MM.1S (cell line): ENCODE measurements at regions not wholly inside any gene's neighbourhood (a gene's known extent, or its start where the extent isn't known, plus 50 kb on each side); places are given as distances from the start of the nearest gene placed in this dataset.

ENCODE experiments used
- DNase-seq: peaks from one replicate; pipeline ENCODE4 v3.0.0-alpha.2; 2015
- H2AFZ ChIP-seq: fragments of 300-600 bp; sonication (generic); 2 replicates; pipeline ENCODE4 v1.6.0; 2016; ENCODE audit warnings: antibody characterized with exemption, low read length
- H3F3A ChIP-seq: fragments of 300-600 bp; sonication (generic); 2 replicates; pipeline ENCODE4 v1.6.1; 2016; ENCODE audit warnings: mild to moderate bottlenecking, antibody characterized with exemption, low read length, moderate library complexity, mixed read lengths; ENCODE audit not compliant: insufficient read depth
- H3K27ac ChIP-seq: fragments of 300-600 bp; sonication (generic); 2 replicates; pipeline ENCODE4 v1.5.1; 2016; ENCODE audit warnings: mild to moderate bottlenecking, low read length
- H3K27me3 ChIP-seq: fragments of 300-600 bp; sonication (generic); replicated peaks from 2 replicates; pipeline ENCODE4 v1.6.0; 2016; ENCODE audit warnings: low read length; ENCODE audit not compliant: insufficient read depth
- H3K36me3 ChIP-seq: fragments of 300-600 bp; sonication (generic); replicated peaks from 2 replicates; pipeline ENCODE4 v1.6.1; 2016; ENCODE audit warnings: mild to moderate bottlenecking, low read length, mixed read lengths; ENCODE audit not compliant: insufficient read depth
- H3K4me1 ChIP-seq: fragments of 300-600 bp; sonication (generic); 2 replicates; pipeline ENCODE4 v1.6.1; 2016; ENCODE audit warnings: low read length, mixed read lengths
- H3K4me2 ChIP-seq: fragments of 300-600 bp; sonication (generic); 2 replicates; pipeline ENCODE4 v1.6.0; 2016; ENCODE audit warnings: low read depth, low read length
- H3K4me3 ChIP-seq: fragments of 300-600 bp; sonication (generic); 2 replicates; pipeline ENCODE4 v1.5.1; 2016; ENCODE audit warnings: low read length, mixed read lengths
- H3K79me2 ChIP-seq: fragments of 300-600 bp; sonication (generic); 2 replicates; pipeline ENCODE4 v1.6.1; 2016; ENCODE audit warnings: mixed run types, low read length, mixed read lengths
- H3K9ac ChIP-seq: fragments of 300-600 bp; sonication (generic); 2 replicates; pipeline ENCODE4 v1.6.1; 2016; ENCODE audit warnings: low read length, mixed read lengths
- H3K9me2 ChIP-seq: fragments of 300-600 bp; sonication (generic); replicated peaks from 2 replicates; pipeline ENCODE4 v1.6.1; 2016; ENCODE audit warnings: mild to moderate bottlenecking, low read length, mixed read lengths; ENCODE audit not compliant: insufficient read depth
- H3K9me3 ChIP-seq: fragments of 300-600 bp; sonication (generic); replicated peaks from 2 replicates; pipeline ENCODE4 v1.6.1; 2016; ENCODE audit warnings: mild to moderate bottlenecking, low read length, mixed read lengths; ENCODE audit not compliant: insufficient read depth
- H4K20me1 ChIP-seq: fragments of 300-600 bp; sonication (generic); 2 replicates; pipeline ENCODE4 v1.6.1; 2016; ENCODE audit warnings: mild to moderate bottlenecking, low read length, moderate library complexity, mixed read lengths; ENCODE audit not compliant: insufficient read depth
- EZH2 ChIP-seq: fragments of 300-600 bp; sonication (generic); optimal IDR thresholded peaks from 2 replicates; pipeline ENCODE3; 2017; ENCODE audit warnings: low read depth, mild to moderate bottlenecking, antibody characterized with exemption, low read length, mixed read lengths
- EZH2phosphoT487 ChIP-seq: fragments of 300-600 bp; sonication (generic); IDR thresholded peaks from 2 replicates; pipeline ENCODE4 v1.6.1; 2018; ENCODE audit warnings: antibody characterized with exemption, low read length
- TF ChIP-seq, protein P1 (sequence below): fragments of 300-600 bp; sonication (generic); IDR thresholded peaks from 2 replicates; pipeline ENCODE4 v1.5.1; 2016; ENCODE audit warnings: antibody characterized with exemption, low read length, mixed read lengths

GRCh38 chr5:167699432-167699831 lies 592.0 kb upstream of the WWC1 start:
- Histone ChIP-seq H3K9me2 (no peaks in the 10 kb centered on the region), H3K4me1 (no peaks in the 10 kb centered on the region), H3K27ac (no peak overlapping the region), H3K79me2 (no peaks in the 10 kb centered on the region), H3K9me3 (no peaks in the 10 kb centered on the region), H3K4me2 (peak overlapping the region; percentile 8; the same call in 1 of the 2 replicates), H2AFZ (no peak overlapping the region), H3K4me3 (no peak overlapping the region), H3K9ac (no peak overlapping the region), H3F3A (no peaks in the 10 kb centered on the region), H4K20me1 (no peaks in the 10 kb centered on the region), H3K27me3 (no peaks in the 10 kb centered on the region), H3K36me3 (no peaks in the 10 kb centered on the region)
- TF ChIP-seq, protein P1, sequence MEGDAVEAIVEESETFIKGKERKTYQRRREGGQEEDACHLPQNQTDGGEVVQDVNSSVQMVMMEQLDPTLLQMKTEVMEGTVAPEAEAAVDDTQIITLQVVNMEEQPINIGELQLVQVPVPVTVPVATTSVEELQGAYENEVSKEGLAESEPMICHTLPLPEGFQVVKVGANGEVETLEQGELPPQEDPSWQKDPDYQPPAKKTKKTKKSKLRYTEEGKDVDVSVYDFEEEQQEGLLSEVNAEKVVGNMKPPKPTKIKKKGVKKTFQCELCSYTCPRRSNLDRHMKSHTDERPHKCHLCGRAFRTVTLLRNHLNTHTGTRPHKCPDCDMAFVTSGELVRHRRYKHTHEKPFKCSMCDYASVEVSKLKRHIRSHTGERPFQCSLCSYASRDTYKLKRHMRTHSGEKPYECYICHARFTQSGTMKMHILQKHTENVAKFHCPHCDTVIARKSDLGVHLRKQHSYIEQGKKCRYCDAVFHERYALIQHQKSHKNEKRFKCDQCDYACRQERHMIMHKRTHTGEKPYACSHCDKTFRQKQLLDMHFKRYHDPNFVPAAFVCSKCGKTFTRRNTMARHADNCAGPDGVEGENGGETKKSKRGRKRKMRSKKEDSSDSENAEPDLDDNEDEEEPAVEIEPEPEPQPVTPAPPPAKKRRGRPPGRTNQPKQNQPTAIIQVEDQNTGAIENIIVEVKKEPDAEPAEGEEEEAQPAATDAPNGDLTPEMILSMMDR, result no peak
- TF ChIP-seq EZH2phosphoT487, result no peak
- TF ChIP-seq EZH2, result no peak
- DNase-seq, result no peak

DNA sequence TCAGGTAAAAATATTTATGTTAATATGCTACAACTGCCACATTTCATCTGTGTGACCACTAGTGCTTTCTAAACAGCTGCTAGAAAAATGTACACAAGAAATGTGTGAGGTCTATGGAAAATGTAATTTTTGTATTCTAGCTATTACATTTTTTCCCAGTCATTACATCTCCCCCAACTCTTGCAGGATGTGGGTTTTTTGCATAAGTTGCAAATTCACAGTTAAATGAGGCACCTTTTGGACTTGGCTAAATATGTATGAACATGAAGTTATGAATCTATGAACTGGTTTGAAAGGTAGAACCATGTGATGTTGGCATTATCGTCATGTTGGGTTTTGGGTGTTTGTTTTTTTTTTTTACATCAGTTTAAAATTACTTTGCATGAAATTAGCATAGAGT lies 590.4 kb upstream of the WWC1 start:
- H3K4me3 ChIP-seq, result no peak overlapping the region
- no peak overlapping the region for H3K4me2 ChIP-seq
- no peaks in the 10 kb centered on the region for H3K9me2 ChIP-seq
- no peaks in the 10 kb centered on the region for H3K36me3 ChIP-seq
- no peaks in the 10 kb centered on the region for H3F3A ChIP-seq
- H3K9me3 ChIP-seq, result no peaks in the 10 kb centered on the region
- DNase-seq, result no peak
- H3K27ac ChIP-seq, result no peak overlapping the region
- TF ChIP-seq, protein P1, result no peak
- TF ChIP-seq EZH2phosphoT487 (no peak), EZH2 (no peak)
- no peaks in the 10 kb centered on the region for H4K20me1 ChIP-seq
- no peaks in the 10 kb centered on the region for H3K79me2 ChIP-seq
- no peaks in the 10 kb centered on the region for H3K4me1 ChIP-seq
- no peak overlapping the region for H2AFZ ChIP-seq
- no peak overlapping the region for H3K9ac ChIP-seq
- no peaks in the 10 kb centered on the region for H3K27me3 ChIP-seq

- no peaks in the 10 kb centered on the region for H3K9me2 ChIP-seq
- H3K27ac ChIP-seq, result no peak overlapping the region
- H3K36me3 ChIP-seq, result no peaks in the 10 kb centered on the region
- no peak for DNase-seq
- no peaks in the 10 kb centered on the region for H3F3A ChIP-seq
- no peak overlapping the region for H3K4me2 ChIP-seq
- H3K9me3 ChIP-seq, result no peaks in the 10 kb centered on the region
- H2AFZ ChIP-seq, result no peak overlapping the region
- H3K4me1 ChIP-seq, result no peaks in the 10 kb centered on the region
- H3K4me3 ChIP-seq, result no peak overlapping the region
- H3K79me2 ChIP-seq, result no peaks in the 10 kb centered on the region
- H3K27me3 ChIP-seq, result no peaks in the 10 kb centered on the region
- TF ChIP-seq, protein P1, result no peak
- TF ChIP-seq EZH2 (no peak), EZH2phosphoT487 (no peak)
- H3K9ac ChIP-seq, result no peak overlapping the region
- H4K20me1 ChIP-seq, result no peaks in the 10 kb centered on the region
Measured at GRCh38 chr5:167702014-167702413, 589.4 kb upstream of the WWC1 start.
